HG03097 (cell line): ENCODE measurements at regions not wholly inside any gene's neighbourhood (a gene's known extent, or its start where the extent isn't known, plus 50 kb on each side); places are given as distances from the start of the nearest gene placed in this dataset.

Experiments
- ATAC-seq: cut with Tn5 transposase; IDR thresholded peaks from one replicate; pipeline ENCODE4 v1.9.1; 2021; ENCODE audit not compliant: unreplicated experiment, low FRiP score

- no peak for ATAC-seq
These were observed 69.5 kb upstream of the ANK2 start for GRCh38 chr4:112979881-112980421.

- no peak for ATAC-seq
These were observed 66.8 kb upstream of the ANK2 start for GRCh38 chr4:112982680-112983079.

DNA sequence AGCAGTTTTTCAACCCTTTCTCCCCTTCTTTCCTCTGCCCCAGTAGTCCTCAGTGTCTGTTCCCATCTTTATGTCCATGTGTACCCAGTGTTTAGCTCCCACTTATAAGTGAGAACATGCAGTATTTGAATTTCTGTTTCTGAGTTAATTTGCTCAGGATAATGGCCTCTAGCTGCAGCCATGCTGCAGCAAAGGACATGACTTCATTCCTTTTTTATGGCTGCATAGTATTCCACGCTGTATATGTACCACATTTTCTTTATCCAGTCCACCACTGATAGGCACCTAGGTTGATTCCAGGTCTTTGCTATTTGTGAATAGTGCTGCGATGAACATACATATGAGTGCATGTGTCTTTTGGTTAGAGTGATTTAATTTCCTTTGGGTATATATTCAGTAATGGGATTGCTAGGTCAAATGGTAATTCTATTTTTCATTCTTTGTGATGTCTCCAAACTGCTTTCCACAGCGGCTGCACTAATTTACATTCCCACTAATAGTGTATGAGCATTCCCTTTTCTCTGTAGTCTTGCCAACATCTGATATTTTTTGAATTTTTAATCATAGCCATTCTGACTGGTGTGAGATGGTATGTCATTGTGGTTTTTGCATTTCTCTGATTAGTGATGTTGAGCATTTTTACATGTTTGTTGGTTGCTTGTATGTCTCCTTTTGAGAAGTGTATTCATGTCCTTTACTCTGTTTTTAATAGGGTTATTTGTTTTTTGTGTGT, 54.6 kb upstream of the ANK2 start:
- ATAC-seq = no peak
